ENCODE measurements at regions not wholly inside any gene's neighbourhood (a gene's known extent, or its start where the extent isn't known, plus 50 kb on each side); places are given as distances from the start of the nearest gene placed in this dataset.

GRCh38 chr13:97858161-97858560, 95.3 kb upstream of the IPO5 start:
- Mint-ChIP-seq H3K27ac (no peak overlapping the region), H3K4me1 (no peaks in the 10 kb centered on the region), H3K4me3 (no peak overlapping the region), H3K27me3 (peaks cover 7 to 13% (median 10%) of the 10 kb centered on the region in 5 donors), H3K36me3 (peaks cover 0 to 4% (median 0%) of the 10 kb centered on the region in 5 donors), H3K9me3 (peaks cover 0 to 18% (median 2%) of the 10 kb centered on the region in 11 donors)
- DNase-seq (no peak), ATAC-seq (no peak)
- Histone ChIP-seq H3K9me3 (ENCODE audit: control insufficient read depth in 2 of 3, low read length in 3 of 3) (no peaks in the 10 kb centered on the region), H3K4me1 (ENCODE audit: control insufficient read depth in 2 of 2, insufficient read depth in 2 of 2, low read length in 2 of 2) (no peaks in the 10 kb centered on the region), H3K36me3 (ENCODE audit: control insufficient read depth in 2 of 3, insufficient read depth in 3 of 3, low read length in 3 of 3) (no peaks in the 10 kb centered on the region), H3K4me3 (ENCODE audit: low read length) (no peak overlapping the region), H3K27me3 (ENCODE audit: control insufficient read depth in 2 of 2, insufficient read depth in 2 of 2, low read length in 2 of 2) (no peaks in the 10 kb centered on the region), H3K27ac (ENCODE audit: low read depth, low read length) (no peak overlapping the region)
- intact Hi-C loops (cut with micrococcal nuclease): loop anchor here in 1 of 2 donors (5.0 to 10.0 kb wide), 2 partner anchors 557 to 984 kb away; no protein-coding TSS in a partner anchor
- ChIA-PET POLR2A (no interaction called here), CTCF (no interaction called here)

GRCh38 chr13:97866346-97866745, 87.1 kb upstream of the IPO5 start:
- H3K4me1 Mint-ChIP-seq: no peaks in the 10 kb centered on the region
- ATAC-seq (no peak), DNase-seq (no peak)
- H3K9me3 Mint-ChIP-seq: peaks cover 0 to 22% (median 5%) of the 10 kb centered on the region in 11 donors
- no peak overlapping the region for H3K27ac Mint-ChIP-seq
- no peaks in the 10 kb centered on the region for H3K27me3 ChIP-seq (ENCODE audit: control insufficient read depth in 2 of 2, insufficient read depth in 2 of 2, low read length in 2 of 2)
- no peaks in the 10 kb centered on the region for H3K36me3 ChIP-seq (ENCODE audit: control insufficient read depth in 2 of 3, insufficient read depth in 3 of 3, low read length in 3 of 3)
- H3K27me3 Mint-ChIP-seq: peaks cover 5 to 17% (median 13%) of the 10 kb centered on the region in 5 donors
- no peak overlapping the region for H3K4me3 ChIP-seq (ENCODE audit: low read length)
- ChIA-PET CTCF (no interaction called here), POLR2A (no interaction called here)
- H3K36me3 Mint-ChIP-seq: peaks cover 0 to 4% (median 0%) of the 10 kb centered on the region in 5 donors
- H3K9me3 ChIP-seq (ENCODE audit: control insufficient read depth in 2 of 3, low read length in 3 of 3): no peaks in the 10 kb centered on the region
- H3K4me3 Mint-ChIP-seq: no peak overlapping the region
- intact Hi-C loops (cut with micrococcal nuclease): no loop called here
- no peak overlapping the region for H3K27ac ChIP-seq (ENCODE audit: low read depth, low read length)
- no peaks in the 10 kb centered on the region for H3K4me1 ChIP-seq (ENCODE audit: control insufficient read depth in 2 of 2, insufficient read depth in 2 of 2, low read length in 2 of 2)

GRCh38 chr13:97866751-97867150, 86.7 kb upstream of the IPO5 start:
- no peaks in the 10 kb centered on the region for H3K36me3 ChIP-seq (ENCODE audit: control insufficient read depth in 2 of 3, insufficient read depth in 3 of 3, low read length in 3 of 3)
- Mint-ChIP-seq H3K36me3 (peaks cover 0 to 4% (median 0%) of the 10 kb centered on the region in 5 donors), H3K4me1 (no peaks in the 10 kb centered on the region), H3K9me3 (peaks cover 0 to 19% (median 5%) of the 10 kb centered on the region in 11 donors), H3K4me3 (no peak overlapping the region), H3K27me3 (peaks cover 5 to 17% (median 15%) of the 10 kb centered on the region in 5 donors), H3K27ac (no peak overlapping the region)
- DNase-seq (no peak), ATAC-seq (no peak)
- H3K4me1 ChIP-seq (ENCODE audit: control insufficient read depth in 2 of 2, insufficient read depth in 2 of 2, low read length in 2 of 2): no peaks in the 10 kb centered on the region
- H3K9me3 ChIP-seq (ENCODE audit: control insufficient read depth in 2 of 3, low read length in 3 of 3): no peaks in the 10 kb centered on the region
- H3K4me3 ChIP-seq (ENCODE audit: low read length): no peak overlapping the region
- intact Hi-C loops (cut with micrococcal nuclease): no loop called here
- ChIA-PET CTCF (no interaction called here), POLR2A (no interaction called here)
- H3K27me3 ChIP-seq (ENCODE audit: control insufficient read depth in 2 of 2, insufficient read depth in 2 of 2, low read length in 2 of 2): no peaks in the 10 kb centered on the region
- no peak overlapping the region for H3K27ac ChIP-seq (ENCODE audit: low read depth, low read length)

- intact Hi-C loops (cut with micrococcal nuclease): no loop called here
- CTCF ChIA-PET: no interaction called here
- H3K36me3 ChIP-seq (ENCODE audit: control insufficient read depth in 2 of 3, insufficient read depth in 3 of 3, low read length in 3 of 3): no peaks in the 10 kb centered on the region
- H3K4me1 Mint-ChIP-seq: no peaks in the 10 kb centered on the region
- ATAC-seq (no peak), DNase-seq (no peak)
- no peaks in the 10 kb centered on the region for H3K27me3 ChIP-seq (ENCODE audit: control insufficient read depth in 2 of 2, insufficient read depth in 2 of 2, low read length in 2 of 2)
- H3K9me3 ChIP-seq (ENCODE audit: control insufficient read depth in 2 of 3, low read length in 3 of 3): no peaks in the 10 kb centered on the region
- no peak overlapping the region for H3K4me3 ChIP-seq (ENCODE audit: low read length)
- no peak overlapping the region for H3K27ac Mint-ChIP-seq
- peaks cover 6 to 34% (median 24%) of the 10 kb centered on the region in 5 donors for H3K27me3 Mint-ChIP-seq
- no peaks in the 10 kb centered on the region for H3K36me3 Mint-ChIP-seq
- H3K4me1 ChIP-seq (ENCODE audit: control insufficient read depth in 2 of 2, insufficient read depth in 2 of 2, low read length in 2 of 2): no peaks in the 10 kb centered on the region
- H3K4me3 Mint-ChIP-seq: no peak overlapping the region
- H3K9me3 Mint-ChIP-seq: no peaks in the 10 kb centered on the region
- POLR2A ChIA-PET: no interaction called here
- no peak overlapping the region for H3K27ac ChIP-seq (ENCODE audit: low read depth, low read length)
These were observed 80.1 kb upstream of the IPO5 start for GRCh38 chr13:97873398-97873797.

GRCh38 chr13:97875218-97875617, 78.3 kb upstream of the IPO5 start:
- no peaks in the 10 kb centered on the region for H3K9me3 Mint-ChIP-seq
- no peak overlapping the region for H3K4me3 Mint-ChIP-seq
- no peak for ATAC-seq
- H3K27me3 Mint-ChIP-seq: peaks cover 6 to 38% (median 24%) of the 10 kb centered on the region in 5 donors
- H3K27ac Mint-ChIP-seq: no peak overlapping the region
- Histone ChIP-seq H3K27me3 (ENCODE audit: control insufficient read depth in 2 of 2, insufficient read depth in 2 of 2, low read length in 2 of 2) (no peaks in the 10 kb centered on the region), H3K4me1 (ENCODE audit: control insufficient read depth in 2 of 2, insufficient read depth in 2 of 2, low read length in 2 of 2) (no peaks in the 10 kb centered on the region), H3K27ac (ENCODE audit: low read depth, low read length) (no peak overlapping the region), H3K9me3 (ENCODE audit: control insufficient read depth in 2 of 3, low read length in 3 of 3) (no peaks in the 10 kb centered on the region), H3K4me3 (ENCODE audit: low read length) (no peak overlapping the region), H3K36me3 (ENCODE audit: control insufficient read depth in 2 of 3, insufficient read depth in 3 of 3, low read length in 3 of 3) (no peaks in the 10 kb centered on the region)
- H3K36me3 Mint-ChIP-seq: no peaks in the 10 kb centered on the region
- CTCF ChIA-PET: no interaction called here
- intact Hi-C loops (cut with micrococcal nuclease): no loop called here
- DNase-seq: no peak
- POLR2A ChIA-PET: no interaction called here
- no peaks in the 10 kb centered on the region for H3K4me1 Mint-ChIP-seq

GRCh38 chr13:97875911-97876310, 77.6 kb upstream of the IPO5 start:
- intact Hi-C loops (cut with micrococcal nuclease): no loop called here
- no peak for DNase-seq
- ChIA-PET POLR2A (no interaction called here), CTCF (no interaction called here)
- Histone ChIP-seq H3K27me3 (ENCODE audit: control insufficient read depth in 2 of 2, insufficient read depth in 2 of 2, low read length in 2 of 2) (no peaks in the 10 kb centered on the region), H3K36me3 (ENCODE audit: control insufficient read depth in 2 of 3, insufficient read depth in 3 of 3, low read length in 3 of 3) (no peaks in the 10 kb centered on the region), H3K9me3 (ENCODE audit: control insufficient read depth in 2 of 3, low read length in 3 of 3) (no peaks in the 10 kb centered on the region), H3K27ac (ENCODE audit: low read depth, low read length) (no peak overlapping the region), H3K4me3 (ENCODE audit: low read length) (no peak overlapping the region), H3K4me1 (ENCODE audit: control insufficient read depth in 2 of 2, insufficient read depth in 2 of 2, low read length in 2 of 2) (no peaks in the 10 kb centered on the region)
- no peaks in the 10 kb centered on the region for H3K36me3 Mint-ChIP-seq
- peaks cover 0 to 3% (median 0%) of the 10 kb centered on the region in 11 donors for H3K9me3 Mint-ChIP-seq
- H3K4me1 Mint-ChIP-seq: no peaks in the 10 kb centered on the region
- no peak overlapping the region for H3K4me3 Mint-ChIP-seq
- no peak overlapping the region for H3K27ac Mint-ChIP-seq
- no peak for ATAC-seq
- peaks cover 6 to 44% (median 28%) of the 10 kb centered on the region in 5 donors for H3K27me3 Mint-ChIP-seq

GRCh38 chr13:97878431-97879375, 74.8 kb upstream of the IPO5 start:
- POLR2A ChIA-PET: no interaction called here
- peaks cover 0 to 1% (median 0%) of the 10 kb centered on the region in 5 donors for H3K36me3 Mint-ChIP-seq
- DNase-seq (no peak), ATAC-seq (no peak)
- CTCF ChIA-PET: no interaction called here
- H3K4me3 ChIP-seq (ENCODE audit: low read length): no peak overlapping the region
- no peaks in the 10 kb centered on the region for H3K9me3 ChIP-seq (ENCODE audit: control insufficient read depth in 2 of 3, low read length in 3 of 3)
- H3K36me3 ChIP-seq (ENCODE audit: control insufficient read depth in 2 of 3, insufficient read depth in 3 of 3, low read length in 3 of 3): no peaks in the 10 kb centered on the region
- H3K27me3 ChIP-seq (ENCODE audit: control insufficient read depth in 2 of 2, insufficient read depth in 2 of 2, low read length in 2 of 2): no peaks in the 10 kb centered on the region
- H3K4me3 Mint-ChIP-seq: no peak overlapping the region
- no peak overlapping the region for H3K27ac ChIP-seq (ENCODE audit: low read depth, low read length)
- no peak overlapping the region for H3K27ac Mint-ChIP-seq
- no peaks in the 10 kb centered on the region for H3K4me1 Mint-ChIP-seq
- peaks cover 0 to 5% (median 0%) of the 10 kb centered on the region in 11 donors for H3K9me3 Mint-ChIP-seq
- H3K27me3 Mint-ChIP-seq: peaks cover 3 to 65% (median 42%) of the 10 kb centered on the region in 5 donors
- intact Hi-C loops (cut with micrococcal nuclease): no loop called here
- H3K4me1 ChIP-seq (ENCODE audit: control insufficient read depth in 2 of 2, insufficient read depth in 2 of 2, low read length in 2 of 2): no peaks in the 10 kb centered on the region

All from naive thymus-derived CD4-positive, alpha-beta T cell (primary cell).